Renal pelvis (tissue), 1 donor: ENCODE measurements at regions not wholly inside any gene's neighbourhood (a gene's known extent, or its start where the extent isn't known, plus 50 kb on each side); places are given as distances from the start of the nearest gene placed in this dataset.

ENCODE experiments used
- DNase-seq: peaks from one replicate; pipeline ENCODE4 v3.0.0-alpha.2; 2013

DNA sequence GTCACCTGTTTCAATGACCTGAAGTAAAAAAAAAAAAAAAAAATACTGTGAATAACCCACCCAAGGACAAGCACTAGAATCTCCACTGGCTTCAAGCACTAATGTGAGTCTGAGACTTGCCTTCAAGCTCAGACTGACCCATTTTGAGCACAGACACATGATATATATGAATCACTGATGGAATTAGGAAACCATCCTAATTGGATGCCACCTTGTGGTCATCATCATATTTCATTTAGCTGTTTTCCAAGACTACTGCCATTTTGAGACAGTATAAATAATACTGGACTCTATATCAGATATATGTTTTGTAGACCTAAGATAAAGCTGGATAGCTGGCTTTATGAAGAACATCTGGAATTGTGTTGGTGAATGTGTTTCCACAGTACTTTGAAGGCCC, 1232.0 kb downstream of the KCNT2 start:
- DNase-seq: no peak

DNA sequence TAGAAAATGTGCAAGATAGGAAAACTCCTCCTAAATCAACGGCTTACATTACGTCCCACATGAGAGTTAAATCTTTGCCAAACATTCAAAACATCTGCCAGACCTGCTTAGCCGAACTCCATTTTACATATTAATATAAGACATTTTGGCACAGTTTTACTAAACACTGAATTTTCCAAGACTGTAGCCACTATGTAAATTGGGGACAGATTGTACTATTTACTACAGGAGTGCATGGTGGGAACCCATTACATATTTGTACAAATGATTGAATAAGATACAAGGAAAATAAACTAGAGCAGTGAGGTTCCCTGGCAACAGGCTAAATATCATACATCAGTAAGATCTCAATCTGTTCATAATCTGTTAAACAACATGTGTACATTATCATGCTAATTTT, 1234.4 kb downstream of the KCNT2 start:
- no peak for DNase-seq

DNA sequence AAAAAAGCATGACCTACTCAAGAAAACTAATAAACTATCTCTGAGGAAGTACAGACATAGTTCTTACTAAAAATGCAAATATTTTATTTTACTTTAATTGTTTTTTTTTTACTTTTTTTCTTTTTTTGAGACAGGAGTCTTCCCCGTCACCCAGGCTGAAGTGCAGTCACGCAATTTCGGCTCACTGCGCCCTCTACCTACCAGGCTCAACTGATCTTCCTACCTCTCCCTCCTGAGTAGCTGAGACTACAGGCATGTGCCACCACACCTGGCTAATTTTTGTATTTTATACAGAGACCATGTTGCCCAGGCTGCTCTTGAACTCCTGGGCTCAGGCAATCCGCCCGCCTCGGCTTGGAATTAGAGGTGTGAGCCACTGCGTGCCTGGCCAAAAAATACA, 1263.1 kb downstream of the KCNT2 start:
- DNase-seq: no peak

DNA sequence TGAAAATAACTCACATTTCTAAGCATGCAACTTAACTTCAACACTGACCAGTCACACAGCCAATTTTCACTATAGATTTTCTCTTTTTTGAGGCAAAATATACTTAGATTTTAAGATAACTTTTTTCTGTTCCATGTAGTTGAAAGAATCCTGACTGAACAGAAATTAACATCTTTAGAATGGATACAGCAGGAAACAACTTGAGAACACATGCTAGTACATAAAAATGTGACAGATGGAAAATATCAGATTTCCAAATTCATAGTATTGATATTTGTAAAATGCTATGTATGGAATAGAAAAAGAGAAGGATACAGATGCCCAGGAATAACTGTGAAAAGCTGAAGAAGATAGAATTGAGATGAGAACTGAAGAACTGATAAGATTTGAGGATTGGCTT, 1270.6 kb downstream of the KCNT2 start:
- DNase-seq: no peak

DNA sequence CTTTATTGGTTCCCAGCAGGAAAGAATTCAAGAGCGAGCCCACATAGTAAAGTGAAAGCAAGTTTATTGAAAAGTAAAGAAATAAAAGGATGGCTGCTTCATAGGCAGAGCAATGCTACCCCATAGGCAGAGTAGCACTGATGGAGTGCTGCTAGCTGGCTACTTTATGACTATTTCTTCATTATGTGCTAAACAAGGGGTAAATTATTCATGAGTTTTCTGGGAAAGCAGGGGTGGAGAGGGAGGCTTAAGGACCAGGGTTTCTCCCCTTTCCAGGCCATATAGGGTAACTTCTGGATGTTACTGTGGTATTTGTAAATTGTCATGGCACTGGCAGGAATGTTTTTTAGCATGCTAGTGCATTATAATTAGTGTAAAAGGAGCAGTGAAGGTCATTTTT, 1271.4 kb downstream of the KCNT2 start:
- DNase-seq: no peak

DNA sequence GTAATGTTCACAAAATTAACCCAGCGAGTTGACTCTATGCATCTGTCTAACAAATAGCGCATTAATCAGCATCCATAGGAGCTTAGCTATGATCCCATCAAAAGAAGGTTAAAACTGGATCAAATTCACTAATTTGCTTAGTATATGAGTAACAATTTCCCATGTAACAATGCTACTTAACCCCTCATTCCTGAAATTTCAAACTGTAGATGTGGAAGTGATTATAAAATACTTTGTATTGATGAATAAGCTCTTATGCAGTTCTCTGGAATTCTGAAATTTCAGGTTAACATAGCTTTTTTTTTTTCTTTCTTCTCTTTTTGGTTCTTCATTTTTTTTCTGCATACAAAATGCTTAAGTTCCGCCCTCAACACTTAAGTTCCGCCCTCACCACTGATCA, 1272.7 kb downstream of the KCNT2 start:
- DNase-seq: no peak

DNA sequence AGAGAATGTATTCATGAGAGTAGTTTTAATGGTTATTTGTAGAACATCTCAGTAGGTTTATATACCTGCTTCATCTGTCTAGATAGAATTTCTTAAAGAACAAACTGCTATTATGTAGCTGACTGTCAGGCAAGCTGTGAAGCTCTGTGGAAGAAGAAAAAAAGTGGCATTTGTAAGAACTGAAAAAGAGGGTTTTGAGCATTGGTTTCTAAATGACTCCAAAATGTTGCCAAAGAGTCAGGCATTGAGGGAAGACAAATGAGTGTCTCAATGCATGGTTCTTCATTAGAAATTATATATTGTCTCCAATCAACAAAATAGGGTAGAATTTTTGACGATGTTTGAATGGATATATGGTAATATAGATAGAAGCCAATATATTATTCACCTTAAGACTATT, 1276.1 kb downstream of the KCNT2 start:
- no peak for DNase-seq

DNA sequence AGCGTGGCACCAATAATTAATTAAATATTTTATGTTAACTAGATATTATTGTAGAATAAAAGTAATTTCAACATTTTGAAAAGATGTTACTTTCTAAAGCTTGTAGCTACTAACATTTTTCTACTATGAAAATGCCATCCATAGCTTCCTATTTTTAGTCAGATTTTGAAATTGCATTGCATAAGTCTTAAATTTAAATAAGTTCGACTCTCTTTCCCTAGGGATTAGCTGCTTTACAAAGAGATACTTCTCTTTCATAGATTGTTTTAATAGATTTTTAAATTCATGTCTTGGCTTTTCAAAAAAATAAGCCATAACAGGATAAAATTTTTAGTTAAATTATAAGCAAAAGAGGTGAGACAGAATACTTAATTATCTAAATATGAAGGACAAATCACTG, 1279.6 kb downstream of the KCNT2 start:
- no peak for DNase-seq

DNA sequence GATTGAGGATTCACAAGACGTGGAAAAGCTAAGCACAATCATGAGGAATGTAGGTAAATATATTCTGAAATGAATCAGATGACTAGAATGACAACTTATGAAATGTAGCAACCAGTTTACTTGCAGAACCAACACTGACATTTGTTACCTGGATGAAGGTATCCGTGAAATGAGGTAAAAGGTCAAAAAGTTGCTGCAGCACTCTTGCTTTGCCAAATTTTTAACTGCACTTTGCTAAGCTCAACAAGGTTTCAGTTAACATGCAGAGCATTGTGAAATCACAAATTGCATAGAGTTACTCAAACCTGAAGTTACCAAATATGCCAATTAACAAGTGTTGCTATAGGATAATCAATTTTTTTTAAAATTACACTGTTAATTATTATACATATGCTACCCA, 1280.1 kb downstream of the KCNT2 start:
- DNase-seq: no peak

DNA sequence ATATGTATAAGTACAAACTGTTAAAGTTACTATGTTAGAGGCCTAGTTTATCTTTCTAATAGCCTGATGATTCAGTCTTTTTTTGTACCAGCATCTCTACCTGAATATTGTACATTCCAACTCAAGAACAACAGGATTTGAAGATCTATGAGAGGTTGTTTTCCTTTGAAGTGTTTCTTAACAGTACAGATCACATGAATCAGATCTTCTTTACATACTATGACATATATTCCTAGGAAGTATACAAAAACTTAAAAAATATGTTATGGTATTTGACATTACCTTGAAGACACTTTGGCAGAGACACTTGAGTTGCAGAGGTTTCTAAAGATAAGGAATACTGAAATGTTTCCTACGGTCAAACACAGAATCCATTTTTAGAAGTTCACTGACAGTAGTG, 1280.9 kb downstream of the KCNT2 start:
- no peak for DNase-seq

DNA sequence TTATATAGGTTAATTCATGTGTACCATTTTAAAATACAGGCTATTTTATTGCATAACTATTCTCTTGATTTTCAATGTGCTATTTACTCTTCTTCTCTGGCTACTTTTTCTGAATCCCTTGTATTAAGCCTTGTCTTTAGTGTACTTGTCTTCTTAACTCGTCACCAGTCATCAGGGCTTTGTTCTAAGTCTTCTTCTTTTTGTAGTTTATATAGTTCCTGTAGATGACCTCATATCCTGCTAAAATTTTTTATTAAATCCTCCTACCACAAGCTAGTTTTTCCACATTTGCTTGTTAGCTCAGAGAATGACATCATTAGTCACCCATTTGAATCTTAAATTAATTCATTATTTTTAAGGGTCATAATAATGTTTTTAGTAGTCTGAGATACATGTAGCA, 1281.9 kb downstream of the KCNT2 start:
- DNase-seq: no peak

DNA sequence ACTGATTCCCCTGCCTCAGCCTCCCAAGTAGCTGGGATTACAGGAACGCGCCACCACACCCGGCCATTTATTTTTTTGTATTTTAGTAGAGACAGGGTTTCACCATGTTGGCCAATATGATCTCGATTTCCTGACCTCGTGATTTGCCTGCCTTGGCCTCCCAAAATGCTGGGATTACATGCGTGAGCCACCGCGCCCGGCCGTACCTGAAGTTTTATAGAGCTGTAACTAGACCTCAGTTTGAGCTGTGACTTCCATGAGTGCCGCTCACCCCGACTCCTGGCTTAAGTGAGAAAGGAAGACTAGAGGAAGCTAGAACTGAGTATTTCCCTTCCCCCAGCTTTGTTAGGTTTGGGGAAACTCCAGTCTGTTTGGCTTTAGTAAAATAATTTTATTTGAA, 1283.1 kb downstream of the KCNT2 start:
- no peak for DNase-seq

DNA sequence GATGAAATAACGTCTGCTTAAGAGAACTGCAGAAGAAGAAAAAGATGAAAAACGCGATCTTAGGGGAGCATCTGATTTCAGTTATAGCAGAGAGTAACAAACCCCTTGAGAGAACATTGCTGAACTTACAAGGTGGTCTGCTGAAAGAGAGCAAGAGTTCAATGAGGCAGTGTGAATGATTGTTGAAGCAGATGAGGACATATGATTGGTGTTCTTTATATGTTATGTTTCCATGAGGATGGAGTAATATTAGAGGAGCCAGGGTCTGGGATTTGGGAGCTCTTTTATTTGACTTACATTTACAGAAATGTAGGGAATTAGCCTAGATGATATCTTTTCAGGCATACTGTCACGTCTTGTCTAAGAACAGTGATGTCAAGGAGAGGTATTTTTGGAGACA, 1302.0 kb downstream of the KCNT2 start:
- DNase-seq: no peak

DNA sequence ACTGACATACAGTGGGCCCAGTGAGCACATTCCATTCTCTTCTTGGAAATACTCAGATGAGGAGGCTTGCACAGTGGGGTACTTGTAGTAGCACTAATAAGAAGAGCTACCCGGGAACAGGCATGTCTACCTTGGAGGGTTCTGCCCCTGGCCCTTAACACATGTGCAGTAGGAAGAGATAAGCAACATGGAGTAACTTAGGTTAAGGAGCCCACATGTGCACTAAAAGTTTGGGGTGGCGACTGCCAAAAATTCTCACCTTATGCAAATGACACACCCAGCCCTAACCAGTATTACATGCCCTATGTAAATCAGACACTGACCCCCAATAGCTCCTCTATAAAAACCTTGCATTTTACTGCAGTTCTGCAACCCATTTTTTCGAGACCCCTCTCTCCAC, 1313.3 kb downstream of the KCNT2 start:
- no peak for DNase-seq

DNA sequence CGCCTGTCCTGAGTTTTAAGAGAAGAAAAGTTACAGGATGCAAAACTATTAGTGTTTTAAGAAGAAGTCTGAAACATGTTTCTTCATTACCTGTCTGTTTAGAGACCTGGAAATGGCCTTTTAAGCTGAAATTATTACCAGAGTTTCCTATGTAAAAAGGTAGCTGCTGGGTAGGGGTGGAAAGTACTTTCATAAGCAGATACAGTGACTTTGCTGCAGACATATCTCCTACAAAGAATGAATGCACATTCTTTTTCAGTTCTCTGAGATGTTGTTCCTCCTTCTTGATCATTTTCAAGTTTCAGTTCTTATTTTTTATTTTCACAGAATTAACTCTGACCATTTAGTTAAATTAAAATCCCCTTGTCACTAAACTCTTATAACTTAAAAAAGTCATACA, 1329.6 kb downstream of the KCNT2 start:
- no peak for DNase-seq

DNA sequence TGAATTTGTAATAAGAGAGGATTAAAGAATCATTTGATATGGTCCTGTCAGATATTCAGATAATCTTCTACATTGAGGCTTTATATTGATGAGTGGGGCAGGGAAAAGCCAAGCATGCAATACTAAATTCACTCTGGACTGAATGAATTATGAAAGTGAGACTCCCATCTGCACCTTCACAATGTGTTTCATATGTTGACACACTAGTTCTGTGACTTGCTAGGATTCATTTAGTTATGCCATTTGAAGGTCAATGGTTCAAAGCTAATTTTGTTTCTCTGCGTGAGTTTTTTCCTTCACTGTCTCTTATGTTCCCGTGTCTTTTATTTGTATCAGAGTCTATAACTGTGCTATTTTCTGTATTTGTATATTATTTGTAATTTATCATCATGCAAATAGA, 1332.5 kb downstream of the KCNT2 start:
- no peak for DNase-seq

DNA sequence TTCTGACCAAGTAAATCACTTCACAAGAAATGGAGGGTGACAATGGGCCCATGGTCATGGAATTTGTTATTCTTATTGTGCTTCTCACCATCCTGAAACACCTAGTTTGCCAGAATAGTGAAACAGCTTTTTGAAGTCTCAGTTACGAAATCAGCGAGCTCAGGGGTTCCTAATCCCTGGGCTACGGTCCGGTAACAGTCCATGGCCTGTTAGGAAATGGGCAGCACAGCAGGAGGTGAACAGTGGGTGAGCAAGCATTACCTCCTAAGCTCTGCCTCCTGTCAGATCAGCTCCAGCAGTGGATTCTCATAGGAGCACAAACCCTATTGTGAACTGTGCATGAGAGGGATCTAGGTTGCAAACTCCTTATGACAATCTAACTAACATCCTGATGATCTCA, 1356.3 kb downstream of the KCNT2 start:
- no peak for DNase-seq

DNA sequence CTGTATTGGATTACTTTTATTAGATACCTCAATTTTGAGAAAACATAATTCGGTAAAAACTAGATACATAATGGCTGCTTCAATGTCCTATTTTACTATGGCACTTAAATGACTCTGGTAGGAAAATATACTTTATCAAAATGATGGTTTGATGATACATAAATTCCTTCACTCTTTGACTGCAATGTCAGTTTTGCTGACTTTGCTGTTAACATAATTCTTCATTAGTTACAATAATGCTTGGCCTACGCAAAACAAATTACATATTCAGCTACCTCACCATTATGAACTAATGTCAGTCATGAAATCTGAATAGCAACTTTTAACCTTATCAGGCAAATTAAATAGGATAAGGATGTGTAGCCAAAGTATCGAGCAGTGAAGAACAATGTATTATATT, 1364.7 kb downstream of the KCNT2 start:
- no peak for DNase-seq

DNA sequence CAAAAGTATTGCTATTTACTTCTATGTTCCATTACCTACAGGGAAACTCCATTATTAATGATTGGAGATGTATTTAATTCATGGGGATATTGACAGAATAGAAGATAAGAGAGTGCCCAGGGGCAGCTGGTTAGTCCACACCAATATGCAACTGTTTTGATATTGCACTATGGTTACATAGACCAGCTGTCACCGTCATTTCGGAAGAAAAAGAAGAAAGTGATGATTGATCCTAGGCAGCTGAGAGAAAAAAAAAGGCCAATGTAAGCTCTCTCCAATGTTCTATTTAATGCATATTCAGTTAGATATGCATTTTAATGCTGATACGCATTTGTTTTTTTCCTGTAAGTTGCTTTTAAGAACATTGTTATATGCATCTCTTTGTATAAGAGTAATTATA, 1367.2 kb downstream of the KCNT2 start:
- no peak for DNase-seq

DNA sequence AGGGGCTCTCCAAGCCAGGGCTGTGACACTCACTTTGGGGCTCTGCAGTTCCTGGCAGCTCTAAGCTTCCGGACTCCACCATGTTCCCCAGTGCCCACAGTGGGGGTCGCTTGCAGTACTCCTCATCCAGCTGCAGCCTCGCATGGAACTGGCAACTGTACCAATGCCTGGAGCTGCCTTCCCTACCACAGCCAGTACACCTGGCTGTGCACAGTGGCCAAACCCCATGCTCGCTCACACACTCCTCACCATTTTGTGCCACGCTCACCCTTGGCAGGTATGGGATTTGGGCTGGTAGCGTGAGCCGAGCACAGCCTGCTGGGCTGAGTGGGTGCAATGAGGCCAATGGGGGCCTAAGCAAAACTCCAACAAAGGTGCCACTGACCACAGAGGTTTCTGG, 1369.9 kb downstream of the KCNT2 start:
- DNase-seq: no peak

DNA sequence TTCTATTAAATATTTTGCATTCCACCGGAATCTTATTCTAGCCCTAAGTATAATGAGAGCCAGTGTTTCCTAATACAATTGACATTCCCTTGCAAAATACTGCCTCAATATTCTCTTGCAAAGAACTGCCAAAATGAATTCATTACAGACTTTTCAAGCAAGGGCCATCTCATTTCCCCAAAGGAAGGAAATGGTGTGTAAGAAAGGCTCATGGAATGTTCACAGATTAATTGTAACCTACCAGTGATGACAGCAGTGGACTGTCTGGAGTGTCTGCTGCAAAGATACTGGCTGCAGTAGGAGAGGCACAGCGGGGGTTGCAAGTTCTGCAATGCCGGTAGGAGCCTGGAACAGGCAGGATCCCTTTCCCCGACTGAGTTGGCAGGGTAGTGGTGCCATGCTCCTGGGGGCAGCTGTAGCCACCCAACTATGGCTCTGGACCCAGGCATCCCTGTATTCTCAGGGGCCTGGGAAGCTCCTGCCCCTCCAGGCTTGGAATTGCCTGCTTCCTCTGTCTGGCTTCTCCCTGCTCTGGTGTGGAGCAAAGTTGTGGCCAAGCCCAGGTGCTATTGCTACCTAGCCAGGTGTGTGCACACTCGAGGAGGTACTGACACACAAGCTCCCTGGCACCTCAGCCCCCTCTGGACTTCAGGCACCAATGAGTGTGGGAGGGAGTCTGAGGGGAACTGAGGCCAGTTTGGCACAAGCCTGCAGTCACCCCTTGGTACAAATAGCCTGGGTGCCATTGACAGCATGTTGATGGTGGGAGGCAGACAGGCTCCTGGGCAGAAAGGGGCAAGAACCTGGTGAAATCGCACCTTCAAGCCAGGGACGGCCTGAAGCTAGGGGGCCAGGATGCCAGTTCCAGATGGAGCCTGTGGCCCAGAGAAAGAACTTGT, 1371.0 kb downstream of the KCNT2 start:
- DNase-seq: no peak

DNA sequence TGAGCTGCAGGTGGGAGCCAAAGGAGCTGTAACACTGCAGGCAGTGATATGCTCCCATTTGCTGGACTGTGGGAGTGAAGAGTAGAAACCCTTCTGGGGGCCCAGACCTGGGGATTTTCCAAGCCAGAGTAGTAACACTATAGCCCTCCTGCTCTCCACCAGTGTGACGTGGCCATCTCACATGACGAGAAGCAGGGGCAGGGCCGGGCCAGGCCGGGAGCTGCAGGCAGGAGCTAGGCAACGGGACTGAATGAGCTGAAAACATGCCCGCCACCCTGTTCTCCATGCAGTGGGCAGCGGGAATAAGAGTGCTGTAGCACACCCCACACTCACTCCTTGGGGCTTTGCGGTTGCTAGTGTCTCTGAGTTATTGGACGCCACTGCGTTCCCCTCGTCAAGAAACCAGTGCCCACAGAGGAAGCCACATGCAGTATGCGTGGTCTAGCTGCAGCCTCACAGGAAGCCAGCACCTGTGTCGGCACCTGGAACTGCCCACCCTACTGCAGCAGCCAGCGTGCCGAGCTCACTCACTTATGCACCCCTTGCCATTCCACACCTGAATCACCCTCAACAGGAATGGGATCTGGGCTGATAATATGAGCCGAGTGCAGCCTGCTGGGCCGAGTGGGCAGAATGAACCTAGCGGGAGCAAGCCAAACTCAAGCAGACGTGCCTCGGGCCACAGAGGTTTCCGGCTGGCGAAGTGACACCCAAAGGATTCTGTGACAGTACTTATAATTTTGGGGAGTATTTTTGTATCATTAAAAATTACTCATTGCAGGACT, 1389.6 kb downstream of the KCNT2 start:
- no peak for DNase-seq

DNA sequence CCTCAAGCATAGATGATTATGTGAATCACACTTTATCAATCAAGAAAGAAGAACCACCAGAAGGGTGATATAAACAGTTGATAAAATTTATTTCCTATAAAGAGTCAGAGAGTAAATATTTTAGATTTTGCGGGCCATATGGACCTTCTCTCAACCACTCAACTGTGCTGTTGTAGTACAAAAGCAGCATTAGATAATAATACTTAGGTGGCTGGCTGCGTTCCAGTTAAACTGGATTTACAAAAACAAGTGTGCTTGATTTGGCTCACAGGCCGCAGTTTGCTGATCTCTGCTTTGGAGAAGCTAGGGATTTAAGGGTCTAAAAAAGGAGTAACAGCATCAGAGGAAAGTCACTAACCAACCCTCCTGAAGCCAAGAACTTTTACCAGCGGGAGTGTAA, 1406.0 kb downstream of the KCNT2 start:
- no peak for DNase-seq

DNA sequence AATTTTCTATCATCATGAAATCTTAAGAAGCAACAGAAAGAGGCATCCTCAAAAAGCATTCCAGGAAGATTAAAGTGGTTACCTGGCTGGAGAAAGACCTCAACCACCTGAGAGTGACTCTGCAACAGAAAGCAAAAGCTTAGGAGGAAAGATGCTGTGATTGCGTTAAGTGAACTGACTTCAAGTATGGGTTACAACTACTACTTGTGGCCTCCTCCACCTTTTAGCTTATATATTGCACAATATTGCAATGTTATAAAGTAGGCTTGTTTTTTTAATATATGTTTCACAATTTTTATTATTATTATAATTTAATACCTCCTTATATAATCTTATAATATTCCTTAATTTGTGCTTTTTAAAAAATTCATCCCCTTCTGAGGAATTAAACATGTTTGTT, 1407.5 kb downstream of the KCNT2 start:
- DNase-seq: no peak
